Suprapubic skin (tissue), 3 donors: ENCODE measurements at regions not wholly inside any gene's neighbourhood (a gene's known extent, or its start where the extent isn't known, plus 50 kb on each side); places are given as distances from the start of the nearest gene placed in this dataset.

Experiments used
- CTCF ChIP-seq, 2 donors: fragments of 200-600 bp in 1 of 2; fragments of 450-650 bp in 1 of 2; sonication (generic) in 1 of 2; IDR thresholded peaks; one replicate each; pipeline ENCODE4 v1.5.1; 2016 to 2019; ENCODE audit warnings: antibody characterized with exemption in 2 of 2, mild to moderate bottlenecking in 1 of 2, moderate library complexity in 1 of 2
- POLR2A ChIP-seq, 2 donors: fragments of 450-650 bp; IDR thresholded peaks; one replicate each; pipeline ENCODE4 v1.6.1; 2017; ENCODE audit warnings: antibody characterized with exemption in 2 of 2, mild to moderate bottlenecking in 2 of 2, moderate library complexity in 2 of 2

- TF ChIP-seq CTCF (IDR thresholded peaks at IDR 0.05) (no peak), POLR2A (IDR thresholded peaks at IDR 0.05) (no peak)
Observed at GRCh38 chr7:106418526-106418925, 133.7 kb upstream of the NAMPT start.
